RPMI8226 (cell line): ENCODE measurements at regions not wholly inside any gene's neighbourhood (a gene's known extent, or its start where the extent isn't known, plus 50 kb on each side); places are given as distances from the start of the nearest gene placed in this dataset.
A peak's percentile ranks its signal among the peaks of the same experiment; 100 is the strongest.

Source experiments
- DNase-seq: peaks from one replicate; pipeline ENCODE4 v3.0.0-alpha.2; 2015

GRCh38 chr1:198906739-198907422 is 268.0 kb downstream of the PTPRC start:
- no peak for DNase-seq

- no peak for DNase-seq
These were observed 268.5 kb downstream of the PTPRC start for GRCh38 chr1:198907423-198907746.

DNA sequence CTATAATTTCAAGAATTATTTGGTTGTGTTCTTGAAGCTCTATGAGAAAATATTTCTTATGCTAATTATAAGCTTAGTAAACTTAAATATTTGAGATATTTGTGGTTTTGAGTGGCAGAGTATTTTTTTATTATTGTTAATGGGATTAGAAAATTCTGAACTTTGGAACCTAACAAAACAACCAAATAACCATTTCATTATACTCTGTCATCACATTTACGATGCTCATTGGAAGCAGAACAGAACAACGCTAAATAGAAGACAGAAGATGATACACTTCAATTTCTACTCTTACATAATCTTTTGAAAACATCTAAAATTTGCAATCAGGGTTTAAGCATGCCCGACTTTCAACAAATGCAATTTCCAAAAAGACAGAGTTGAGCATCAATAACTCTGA is 270.2 kb downstream of the PTPRC start:
- DNase-seq = no peak

DNA sequence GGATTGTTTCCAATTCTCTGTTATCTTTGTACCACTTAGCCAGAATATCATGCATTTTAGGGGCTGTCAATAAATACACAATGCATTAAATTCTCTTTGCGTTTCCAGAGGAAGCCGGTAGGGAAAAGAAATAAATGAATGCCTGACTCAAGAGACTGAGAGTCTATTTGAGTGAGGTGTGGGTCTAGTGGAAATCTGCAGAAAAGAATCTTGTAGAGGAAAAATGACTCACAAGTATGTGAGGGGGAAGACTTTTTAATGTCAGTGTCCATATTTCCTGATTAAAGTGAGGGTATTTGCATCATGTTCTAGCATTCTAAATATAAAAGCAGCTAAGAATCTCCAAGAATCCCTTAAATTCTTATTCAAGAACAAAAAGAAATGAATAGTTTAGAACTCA is 271.1 kb downstream of the PTPRC start:
- no peak for DNase-seq

GRCh38 chr1:198910816-198911215 is 272.0 kb downstream of the PTPRC start:
- no peak for DNase-seq

GRCh38 chr1:198912046-198912445 is 273.2 kb downstream of the PTPRC start:
- DNase-seq = no peak

GRCh38 chr1:198913667-198914066 is 274.8 kb downstream of the PTPRC start:
- DNase-seq = no peak

GRCh38 chr1:198915327-198916231 is 276.7 kb downstream of the PTPRC start:
- no peak for DNase-seq

DNA sequence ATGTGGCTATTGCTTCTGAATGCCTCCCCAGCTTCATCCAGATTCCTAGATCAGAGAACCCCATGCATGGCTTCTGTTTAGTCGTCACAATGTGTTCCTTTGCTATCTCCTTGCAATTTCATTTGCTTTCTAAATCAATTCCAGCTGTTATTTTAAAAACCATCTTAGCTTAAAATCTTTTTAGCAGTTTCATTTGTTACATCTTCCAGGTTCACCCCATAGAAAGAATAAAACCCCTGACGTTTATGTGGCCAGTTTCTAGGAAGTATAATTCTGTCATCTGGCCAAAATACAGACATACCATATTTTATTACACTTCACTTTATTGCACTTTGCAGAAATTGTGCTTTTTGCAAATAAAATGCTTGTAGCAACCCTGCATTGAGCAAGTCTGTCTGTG is 278.4 kb downstream of the PTPRC start:
- no peak for DNase-seq

DNA sequence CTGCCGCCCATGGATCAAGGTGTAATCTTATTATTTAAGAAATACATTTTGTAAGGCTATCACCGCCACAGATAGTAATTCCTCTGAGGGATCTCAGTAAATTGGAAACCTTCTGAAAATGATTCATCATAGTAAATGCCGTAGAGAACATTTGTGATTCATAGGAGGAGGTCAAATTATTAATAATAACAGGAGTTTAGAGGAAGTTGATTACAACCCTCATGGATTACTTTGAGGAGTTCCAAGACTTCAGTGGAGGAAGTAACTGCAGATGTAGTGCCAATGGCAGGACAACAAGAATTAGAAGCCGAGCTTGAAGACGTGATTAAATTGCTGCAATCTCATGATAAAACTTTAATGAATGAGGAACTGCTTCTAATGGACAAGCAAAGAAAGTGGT is 280.1 kb downstream of the PTPRC start:
- DNase-seq = no peak

GRCh38 chr1:198919667-198920398 is 281.0 kb downstream of the PTPRC start:
- peak; percentile 65 for DNase-seq

DNA sequence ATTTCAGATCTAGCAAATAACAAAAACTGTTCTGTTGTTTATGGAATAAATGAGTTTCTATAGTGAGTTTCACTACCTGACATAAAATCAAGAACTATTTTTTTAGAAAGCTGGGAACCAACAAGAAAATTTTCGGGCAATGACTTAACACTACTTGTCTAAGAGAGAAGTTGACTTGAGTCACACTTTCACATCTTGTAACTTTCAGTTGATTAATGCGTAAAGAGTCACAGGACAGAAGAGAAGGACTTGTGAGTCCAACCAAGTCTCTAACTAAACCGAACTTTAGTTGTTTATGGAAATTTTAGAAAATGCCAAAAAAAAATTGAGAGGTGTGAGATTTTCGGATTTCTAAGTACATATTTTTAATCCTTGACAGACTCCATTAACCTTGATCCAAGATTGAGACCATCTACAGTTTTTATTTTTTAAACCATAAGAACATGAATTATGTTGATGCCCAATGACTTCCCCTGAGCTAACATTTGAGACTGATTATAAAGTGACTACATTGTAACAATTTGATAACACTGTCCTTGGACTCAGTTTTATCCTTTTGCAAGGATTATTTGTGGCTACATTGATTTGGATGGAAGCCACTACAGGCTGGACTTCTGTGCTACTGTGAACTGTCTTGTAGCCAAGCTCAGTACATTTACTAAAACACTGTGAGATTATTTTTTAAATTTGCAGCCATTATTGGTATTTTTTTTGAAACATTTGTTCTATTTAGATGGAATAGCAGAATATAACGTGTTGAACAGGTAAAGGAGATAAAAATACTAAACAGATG is 284.0 kb downstream of the PTPRC start:
- DNase-seq = peak; percentile 38

DNA sequence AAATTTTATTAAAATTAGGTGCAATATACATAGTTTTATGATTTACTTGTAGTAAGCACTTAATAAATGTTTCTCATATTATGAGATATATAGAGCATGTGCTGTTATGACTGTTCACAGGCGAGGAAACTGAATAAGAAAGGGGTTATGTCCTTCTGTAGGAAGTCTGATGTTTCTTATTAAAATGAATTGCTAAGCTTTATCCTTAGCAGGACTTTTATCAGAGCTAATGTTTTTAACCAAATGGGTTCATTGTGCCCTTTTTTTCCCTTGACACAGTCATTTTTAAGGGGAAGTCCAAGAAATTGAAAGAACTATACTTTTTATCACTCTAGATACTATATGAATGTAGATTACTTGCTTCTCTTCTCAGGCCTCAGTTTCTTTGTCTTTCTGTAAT is 285.2 kb downstream of the PTPRC start:
- no peak for DNase-seq

- DNase-seq = no peak
These were observed 286.7 kb downstream of the PTPRC start for GRCh38 chr1:198925567-198925966.

DNA sequence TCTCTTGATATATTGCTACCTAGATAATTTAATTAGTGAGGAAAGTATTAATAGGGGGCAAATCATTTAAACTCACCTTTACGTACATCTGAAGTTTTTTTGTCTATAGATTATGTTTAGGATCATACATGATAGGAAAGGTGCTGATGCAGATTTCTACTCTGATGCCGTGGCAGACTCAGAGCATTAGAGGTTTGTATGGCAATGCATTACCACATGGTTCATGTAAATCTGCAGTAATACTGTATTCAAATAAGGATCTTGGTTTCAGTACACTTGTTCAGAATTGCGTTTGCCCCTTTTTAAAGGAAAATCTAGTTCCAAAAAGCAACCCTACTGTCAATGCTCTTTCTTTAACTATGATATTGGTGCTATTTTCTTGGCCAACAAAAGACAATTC is 288.3 kb downstream of the PTPRC start:
- DNase-seq = no peak

DNA sequence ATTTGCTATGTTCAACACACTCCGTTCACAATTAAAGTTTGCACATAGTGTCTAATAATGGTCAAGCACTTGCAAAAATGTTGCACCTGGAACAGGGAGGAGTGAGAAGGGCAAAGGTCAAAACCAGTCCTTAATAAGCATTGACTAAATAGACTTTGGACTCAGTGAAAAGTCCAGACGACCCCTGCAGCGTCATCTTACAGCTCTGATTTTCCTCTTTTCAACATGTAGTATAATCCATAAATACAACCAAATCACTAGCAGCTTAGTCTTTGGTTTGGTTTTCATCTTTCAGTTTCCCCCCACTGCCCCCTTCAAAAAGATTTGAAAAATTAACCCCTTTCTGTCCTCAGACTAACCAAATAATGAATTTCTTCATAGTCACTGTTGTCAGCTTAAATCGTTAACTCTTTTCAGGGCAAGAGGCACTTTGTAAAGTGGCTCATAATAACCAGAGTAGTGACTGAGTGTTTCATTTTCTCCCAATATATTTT is 290.3 kb downstream of the PTPRC start:
- DNase-seq = no peak

- DNase-seq = peak; percentile 58
These were observed 291.2 kb downstream of the PTPRC start for GRCh38 chr1:198929961-198930599.

DNA sequence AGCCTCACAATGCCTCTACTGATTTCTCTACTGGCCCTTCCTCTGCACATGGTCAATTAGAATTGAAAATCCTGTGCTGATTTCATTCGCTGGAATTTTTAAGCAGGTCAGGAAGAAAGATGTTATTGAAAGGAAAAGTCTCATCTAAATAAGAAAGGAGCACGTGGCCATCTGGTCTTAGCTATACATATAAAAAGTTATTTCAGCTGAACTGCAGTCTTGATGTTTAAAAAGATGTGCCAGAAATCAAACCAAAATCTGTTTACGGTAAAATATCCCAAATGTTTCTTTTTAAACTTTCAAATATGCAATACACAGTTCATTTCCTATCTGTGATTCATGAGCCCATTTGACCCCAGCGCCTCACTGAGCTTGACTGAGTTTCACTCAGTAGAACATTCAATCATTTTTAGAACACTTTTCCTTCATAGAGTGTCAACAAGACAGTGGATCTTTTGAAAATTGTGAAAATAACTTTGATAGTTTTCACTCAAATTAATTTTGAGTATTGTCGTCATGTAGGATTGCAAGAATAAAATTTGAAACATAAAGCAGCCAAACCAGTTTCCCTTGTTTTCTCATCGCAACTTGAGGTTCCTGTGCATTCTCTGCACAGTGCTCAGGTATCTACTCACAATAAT is 293.6 kb downstream of the PTPRC start:
- no peak for DNase-seq

DNA sequence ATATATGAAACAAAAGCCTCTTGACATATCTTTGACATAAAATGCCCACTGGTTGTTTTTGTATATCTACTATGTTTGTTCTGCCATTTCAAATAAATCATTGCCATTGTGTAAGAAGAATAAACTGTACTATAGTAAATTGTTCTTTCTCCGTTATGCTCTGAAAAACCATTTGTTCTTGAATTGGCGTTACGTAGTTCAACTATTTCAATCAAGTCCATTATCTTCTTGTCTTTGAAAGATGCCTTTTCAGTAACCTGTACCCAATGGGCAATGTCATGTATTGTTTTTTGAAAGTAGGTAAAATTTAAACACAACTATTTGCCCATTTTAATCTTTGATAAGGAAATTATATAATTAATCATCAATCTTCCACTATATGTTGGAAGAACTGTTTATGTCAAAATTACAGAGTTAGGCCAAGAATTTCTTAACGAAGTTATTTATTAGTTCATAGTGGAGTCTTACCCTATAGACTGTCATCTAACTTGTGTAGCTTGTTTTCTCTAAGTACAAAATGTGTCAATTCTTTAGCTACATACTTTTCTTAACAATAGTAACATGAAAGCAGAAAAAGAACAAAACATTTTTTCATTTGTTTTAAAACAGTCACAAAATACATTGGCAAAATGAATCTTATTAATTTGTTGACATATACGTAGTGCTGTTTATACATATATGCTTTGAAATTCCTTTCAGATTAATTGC is 294.8 kb downstream of the PTPRC start:
- DNase-seq = no peak

DNA sequence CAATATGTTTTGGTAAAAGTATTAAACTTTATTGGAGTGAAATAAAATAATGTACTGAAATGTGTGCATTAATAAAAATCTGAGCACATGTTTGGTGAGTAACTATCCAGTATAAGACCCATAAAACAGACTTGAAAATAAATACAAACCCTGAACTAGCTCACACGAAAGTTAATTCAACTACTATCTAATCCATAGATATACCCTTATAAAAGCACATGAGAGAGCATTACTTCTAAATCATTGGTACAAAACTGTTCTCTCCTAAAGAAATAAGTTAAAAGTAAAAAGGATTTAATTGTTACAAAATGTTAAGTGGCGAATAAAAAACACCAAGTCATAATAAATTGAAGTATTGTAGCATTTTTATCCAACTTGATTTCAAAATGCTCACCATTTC is 295.6 kb downstream of the PTPRC start:
- no peak for DNase-seq

- peak; percentile 54 for DNase-seq
These were observed 296.1 kb downstream of the PTPRC start for GRCh38 chr1:198934901-198935305.
